A549 (cell line): ENCODE measurements at regions not wholly inside any gene's neighbourhood (a gene's known extent, or its start where the extent isn't known, plus 50 kb on each side); places are given as distances from the start of the nearest gene placed in this dataset.

ENCODE experiments used
- EHMT2 ChIP-seq: fragments of 200-600 bp; sonication (generic); IDR thresholded peaks from 2 replicates; pipeline ENCODE4 v1.6.1; 2016; ENCODE audit warnings: antibody characterized with exemption, low read depth, mild to moderate bottlenecking, moderate library complexity
- KDM1A ChIP-seq: fragments of 200-600 bp; sonication (generic); IDR thresholded peaks from 2 replicates; pipeline ENCODE4 v1.6.1; 2016; ENCODE audit warnings: low read depth, mild to moderate bottlenecking
- POLR2A ChIP-seq: IDR thresholded peaks from 2 replicates; pipeline ENCODE4 v1.6.1; 2012; ENCODE audit warnings: mild to moderate bottlenecking, low read length
- POLR2AphosphoS2 ChIP-seq: conservative IDR thresholded peaks from 2 replicates; pipeline ENCODE4 v1.6.1; 2012; ENCODE audit warnings: low read length, improper control_type of control experiment, inconsistent platforms
- RFX5 ChIP-seq: fragments of 450-650 bp; IDR thresholded peaks from 2 replicates; pipeline ENCODE4 v1.7.1; 2014; ENCODE audit warnings: antibody characterized with exemption, mild to moderate bottlenecking, moderate library complexity
- SREBF2 ChIP-seq: fragments of 450-650 bp; IDR thresholded peaks from 2 replicates; pipeline ENCODE4 v1.6.1; 2014; ENCODE audit warnings: mild to moderate bottlenecking, moderate library complexity
- TF ChIP-seq, protein P1 (sequence below): IDR thresholded peaks from 2 replicates; pipeline ENCODE4 v1.6.1; 2012
- TF ChIP-seq, protein P2 (sequence below): fragments of 450-650 bp; IDR thresholded peaks from 2 replicates; pipeline ENCODE4 v1.6.1; 2014; ENCODE audit warnings: antibody characterized with exemption
- TF ChIP-seq, protein P3 (sequence below): IDR thresholded peaks from 2 replicates; pipeline ENCODE4 v1.6.1; 2012; ENCODE audit warnings: low read depth, borderline replicate concordance
- TF ChIP-seq, protein P4 (sequence below): fragments of >200 bp; sonication (Bioruptor Twin); formaldehyde crosslinking; IDR thresholded peaks from 3 replicates; pipeline ENCODE4 v1.5.1; 2016

DNA sequence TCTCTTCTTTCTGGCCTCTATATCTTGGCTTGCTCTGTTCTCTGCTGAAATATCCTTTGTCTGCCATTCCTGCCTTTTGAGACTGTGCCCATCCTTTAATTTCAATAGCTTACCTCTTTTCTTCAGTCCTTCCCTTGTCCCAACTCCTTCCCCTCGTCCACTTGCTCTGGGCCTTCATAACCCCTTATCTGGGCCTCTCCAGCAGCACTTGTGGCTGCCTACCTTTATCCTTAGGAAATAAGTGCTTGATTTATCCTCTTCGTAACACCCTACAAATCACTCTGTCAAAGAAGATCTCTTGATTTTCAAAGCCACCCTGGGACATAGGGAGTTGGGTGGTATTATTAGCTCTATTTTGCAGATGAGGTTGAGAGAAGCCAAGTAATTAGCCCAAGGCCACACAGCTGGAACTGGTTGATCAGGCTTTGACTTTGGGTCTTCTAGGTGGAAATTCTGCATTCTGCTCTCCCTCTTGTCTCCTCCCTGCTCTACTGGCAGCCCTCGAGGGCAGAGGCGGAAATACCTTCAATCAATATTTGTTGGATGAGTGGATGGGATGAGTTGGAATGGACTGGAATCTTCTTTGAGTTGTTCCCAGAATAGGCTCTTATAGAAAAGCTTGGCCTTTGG, 84.0 kb upstream of the TLE3 start:
- TF ChIP-seq, protein P1, sequence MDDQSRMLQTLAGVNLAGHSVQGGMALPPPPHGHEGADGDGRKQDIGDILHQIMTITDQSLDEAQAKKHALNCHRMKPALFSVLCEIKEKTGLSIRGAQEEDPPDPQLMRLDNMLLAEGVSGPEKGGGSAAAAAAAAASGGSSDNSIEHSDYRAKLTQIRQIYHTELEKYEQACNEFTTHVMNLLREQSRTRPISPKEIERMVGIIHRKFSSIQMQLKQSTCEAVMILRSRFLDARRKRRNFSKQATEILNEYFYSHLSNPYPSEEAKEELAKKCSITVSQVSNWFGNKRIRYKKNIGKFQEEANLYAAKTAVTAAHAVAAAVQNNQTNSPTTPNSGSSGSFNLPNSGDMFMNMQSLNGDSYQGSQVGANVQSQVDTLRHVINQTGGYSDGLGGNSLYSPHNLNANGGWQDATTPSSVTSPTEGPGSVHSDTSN = no peak
- TF ChIP-seq, protein P2, sequence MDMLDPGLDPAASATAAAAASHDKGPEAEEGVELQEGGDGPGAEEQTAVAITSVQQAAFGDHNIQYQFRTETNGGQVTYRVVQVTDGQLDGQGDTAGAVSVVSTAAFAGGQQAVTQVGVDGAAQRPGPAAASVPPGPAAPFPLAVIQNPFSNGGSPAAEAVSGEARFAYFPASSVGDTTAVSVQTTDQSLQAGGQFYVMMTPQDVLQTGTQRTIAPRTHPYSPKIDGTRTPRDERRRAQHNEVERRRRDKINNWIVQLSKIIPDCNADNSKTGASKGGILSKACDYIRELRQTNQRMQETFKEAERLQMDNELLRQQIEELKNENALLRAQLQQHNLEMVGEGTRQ = no peak
- TF ChIP-seq POLR2A (no peak), POLR2AphosphoS2 (no peak), EHMT2 (no peak), SREBF2 (no peak), KDM1A (no peak), RFX5 (no peak)
- TF ChIP-seq, protein P3, sequence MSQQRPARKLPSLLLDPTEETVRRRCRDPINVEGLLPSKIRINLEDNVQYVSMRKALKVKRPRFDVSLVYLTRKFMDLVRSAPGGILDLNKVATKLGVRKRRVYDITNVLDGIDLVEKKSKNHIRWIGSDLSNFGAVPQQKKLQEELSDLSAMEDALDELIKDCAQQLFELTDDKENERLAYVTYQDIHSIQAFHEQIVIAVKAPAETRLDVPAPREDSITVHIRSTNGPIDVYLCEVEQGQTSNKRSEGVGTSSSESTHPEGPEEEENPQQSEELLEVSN = no peak
- TF ChIP-seq, protein P4, sequence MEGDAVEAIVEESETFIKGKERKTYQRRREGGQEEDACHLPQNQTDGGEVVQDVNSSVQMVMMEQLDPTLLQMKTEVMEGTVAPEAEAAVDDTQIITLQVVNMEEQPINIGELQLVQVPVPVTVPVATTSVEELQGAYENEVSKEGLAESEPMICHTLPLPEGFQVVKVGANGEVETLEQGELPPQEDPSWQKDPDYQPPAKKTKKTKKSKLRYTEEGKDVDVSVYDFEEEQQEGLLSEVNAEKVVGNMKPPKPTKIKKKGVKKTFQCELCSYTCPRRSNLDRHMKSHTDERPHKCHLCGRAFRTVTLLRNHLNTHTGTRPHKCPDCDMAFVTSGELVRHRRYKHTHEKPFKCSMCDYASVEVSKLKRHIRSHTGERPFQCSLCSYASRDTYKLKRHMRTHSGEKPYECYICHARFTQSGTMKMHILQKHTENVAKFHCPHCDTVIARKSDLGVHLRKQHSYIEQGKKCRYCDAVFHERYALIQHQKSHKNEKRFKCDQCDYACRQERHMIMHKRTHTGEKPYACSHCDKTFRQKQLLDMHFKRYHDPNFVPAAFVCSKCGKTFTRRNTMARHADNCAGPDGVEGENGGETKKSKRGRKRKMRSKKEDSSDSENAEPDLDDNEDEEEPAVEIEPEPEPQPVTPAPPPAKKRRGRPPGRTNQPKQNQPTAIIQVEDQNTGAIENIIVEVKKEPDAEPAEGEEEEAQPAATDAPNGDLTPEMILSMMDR = no peak
